ENCODE measurements at regions not wholly inside any gene's neighbourhood (a gene's known extent, or its start where the extent isn't known, plus 50 kb on each side); places are given as distances from the start of the nearest gene placed in this dataset.

GRCh38 chr2:140027320-140027719, 1247.1 kb upstream of the NXPH2 start:
- no peak for TF ChIP-seq CTCF (IDR thresholded peaks at IDR 0.05)
- TF ChIP-seq POLR2A (IDR thresholded peaks at IDR 0.05) = no peak
